ENCODE measurements at regions not wholly inside any gene's neighbourhood (a gene's known extent, or its start where the extent isn't known, plus 50 kb on each side); places are given as distances from the start of the nearest gene placed in this dataset.

- TF ChIP-seq CTCF (IDR thresholded peaks at IDR 0.05; ENCODE audit: control extremely low read depth in 1 of 3, insufficient read depth in 1 of 3, low read depth in 1 of 3, low read length in 3 of 3) (no peak), ZNF274 (IDR thresholded peaks at IDR 0.05; ENCODE audit: borderline replicate concordance, extremely low read depth, low read length) (no peak), HDAC6 (IDR thresholded peaks at IDR 0.05; ENCODE audit: low read depth, low read length) (no peak), POLR2AphosphoS5 (IDR thresholded peaks at IDR 0.05; ENCODE audit: low read depth, low read length) (no peak), YY1 (IDR thresholded peaks at IDR 0.05; ENCODE audit: low read depth, low read length) (no peak), JUND (IDR thresholded peaks at IDR 0.05; ENCODE audit: low read length) (no peak), POLR2A (IDR thresholded peaks at IDR 0.05; ENCODE audit: control extremely low read depth in 1 of 2, low read depth in 2 of 2, low read length in 2 of 2) (no peak), SP1 (IDR thresholded peaks at IDR 0.05; ENCODE audit: low read depth, low read length) (no peak), KDM1A (IDR thresholded peaks at IDR 0.05; ENCODE audit: borderline replicate concordance, low read length) (no peak), SIN3A (conservative IDR thresholded peaks at IDR 0.05 in 1 of 2, IDR thresholded peaks at IDR 0.05 in 1 of 2; ENCODE audit: low read depth in 1 of 2, low read length in 2 of 2) (no peak), USF2 (IDR thresholded peaks at IDR 0.05; ENCODE audit: low read length) (no peak), EZH2 (IDR thresholded peaks at IDR 0.05; ENCODE audit: low read depth, low read length, severe bottlenecking) (no peak), JUN (IDR thresholded peaks at IDR 0.05; ENCODE audit: low read depth, low read length) (no peak), MAX (IDR thresholded peaks at IDR 0.05) (no peak)
Observed at GRCh38 chr12:107167756-107168155, 74.4 kb upstream of the CRY1 start.

Measured in H1 (cell line).